C4-2B (cell line): ENCODE measurements at regions not wholly inside any gene's neighbourhood (a gene's known extent, or its start where the extent isn't known, plus 50 kb on each side); places are given as distances from the start of the nearest gene placed in this dataset.

Experiments
- H3K27ac ChIP-seq: fragments of 450-650 bp; 2 replicates; pipeline ENCODE4 v1.5.1; 2017
- CTCF ChIP-seq: fragments of 450-650 bp; conservative IDR thresholded peaks from 2 replicates; pipeline ENCODE4 v1.5.1; 2017; ENCODE audit warnings: mild to moderate bottlenecking
- ZFX ChIP-seq: fragments of 450-650 bp; IDR thresholded peaks from 2 replicates; pipeline ENCODE4 v1.6.1; 2017

- TF ChIP-seq ZFX (no peak), CTCF (no peak)
- no peak overlapping the region for H3K27ac ChIP-seq
These were observed 132.6 kb downstream of the BANF2 start for GRCh38 chr20:17832236-17832915.

- TF ChIP-seq ZFX (no peak), CTCF (no peak)
These were observed 128.9 kb downstream of the BANF2 start for GRCh38 chr20:17828598-17829144.

GRCh38 chr20:17827759-17828559 is 128.2 kb downstream of the BANF2 start:
- no peak overlapping the region for H3K27ac ChIP-seq
- TF ChIP-seq CTCF (no peak), ZFX (no peak)

More at GRCh38 chr20:17828598-17829144, 128.9 kb downstream of the BANF2 start:
- H3K27ac ChIP-seq: no peak overlapping the region

- H3K27ac ChIP-seq: no peak overlapping the region
- TF ChIP-seq ZFX: no peak
- no peak for TF ChIP-seq CTCF
These were observed 127.3 kb downstream of the BANF2 start for GRCh38 chr20:17827079-17827478.

GRCh38 chr20:17825960-17826843 is 126.4 kb downstream of the BANF2 start:
- TF ChIP-seq ZFX: no peak
- TF ChIP-seq CTCF: no peak
- H3K27ac ChIP-seq: no peak overlapping the region

GRCh38 chr20:17825252-17825959 is 125.6 kb downstream of the BANF2 start:
- no peak overlapping the region for H3K27ac ChIP-seq
- TF ChIP-seq ZFX (no peak), CTCF (no peak)
